SK-N-SH (cell line): ENCODE measurements at regions not wholly inside any gene's neighbourhood (a gene's known extent, or its start where the extent isn't known, plus 50 kb on each side); places are given as distances from the start of the nearest gene placed in this dataset.

ENCODE experiments used
- CTCF ChIA-PET: fragments of 300-600, 350-600 bp; formaldehyde crosslinking; extraction: SDS; loops from one replicate; lab custom pipeline; 2021; lab: Yijun Ruan, JAX
- POLR2A ChIA-PET: fragments of 350-600 bp; sonication (Branson Sonifier 250); formaldehyde crosslinking; extraction: SDS; loops from one replicate; lab custom pipeline; 2020; ENCODE audit warnings: antibody characterized with exemption, inconsistent platforms; lab: Yijun Ruan, JAX
- DNase-seq: peaks from one replicate; pipeline ENCODE4 v3.0.0; 2012
- H2AFZ ChIP-seq: fragments of 200-600 bp; sonication (generic); 2 replicates; pipeline ENCODE4 v1.8.1; 2016; ENCODE audit warnings: antibody characterized with exemption, mild to moderate bottlenecking, low read depth
- H3F3A ChIP-seq: fragments of 200-600 bp; sonication (generic); replicated peaks from 2 replicates; pipeline ENCODE3; 2016; ENCODE audit warnings: antibody characterized with exemption, mild to moderate bottlenecking; ENCODE audit not compliant: insufficient read depth
- H3K27ac ChIP-seq, 2 experiments: fragments of 200-500 bp in 1 of 2; fragments of 200-600 bp in 1 of 2; sonication (Bioruptor generic) in 1 of 2; sonication (generic), shearing (Covaris generic) in 1 of 2; 2 replicates each; pipeline versions ENCODE4 v1.5.1 to v1.6.1; 2014 to 2016; ENCODE audit warnings: low read depth in 2 of 2, inconsistent platforms in 1 of 2, low read length in 1 of 2, mild to moderate bottlenecking in 1 of 2, mixed read lengths in 1 of 2
- H3K27me3 ChIP-seq: fragments of 200-600 bp; sonication (generic), shearing (Covaris generic); 2 replicates; pipeline ENCODE4 v1.6.1; 2016; ENCODE audit warnings: mixed run types; ENCODE audit not compliant: insufficient read depth
- H3K36me3 ChIP-seq, 2 experiments: fragments of 200-500 bp in 1 of 2; fragments of 200-600 bp in 1 of 2; sonication (Bioruptor generic) in 1 of 2; sonication (generic) in 1 of 2; replicated peaks in 1 of 2; 2 replicates each; pipeline versions ENCODE3 to v1.5.1; 2014 to 2016; ENCODE audit warnings: low read length in 1 of 2, mild to moderate bottlenecking in 1 of 2; ENCODE audit not compliant: insufficient read depth in 2 of 2, control insufficient read depth in 1 of 2
- H3K4me1 ChIP-seq, 2 experiments: fragments of 200-500 bp in 1 of 2; fragments of 200-600 bp in 1 of 2; sonication (Bioruptor generic) in 1 of 2; sonication (generic), shearing (Covaris generic) in 1 of 2; 2 replicates each; pipeline versions ENCODE4 v1.5.1 to v1.6.1; 2014 to 2016; ENCODE audit warnings: low read depth in 1 of 2, low read length in 1 of 2, mixed run types in 1 of 2; ENCODE audit not compliant: insufficient read depth in 2 of 2, control insufficient read depth in 1 of 2
- H3K4me2 ChIP-seq: fragments of 200-600 bp; sonication (generic), shearing (Covaris generic); 2 replicates; pipeline ENCODE4 v1.6.1; 2017; ENCODE audit warnings: mixed run types
- H3K4me3 ChIP-seq, 2 experiments: fragments of 200-500 bp in 1 of 2; fragments of 200-600 bp in 1 of 2; sonication (Bioruptor generic) in 1 of 2; sonication (generic), shearing (Covaris generic) in 1 of 2; 2 replicates each; pipeline versions ENCODE4 v1.5.1 to v1.8.1; 2014 to 2016; ENCODE audit warnings: low read depth in 2 of 2, inconsistent platforms in 1 of 2, low read length in 1 of 2, mild to moderate bottlenecking in 1 of 2, mixed read lengths in 1 of 2, moderate library complexity in 1 of 2
- H3K79me2 ChIP-seq: fragments of 200-600 bp; sonication (generic); 2 replicates; pipeline ENCODE4 v1.8.1; 2017; ENCODE audit warnings: mild to moderate bottlenecking; ENCODE audit not compliant: insufficient read depth
- H3K9ac ChIP-seq: fragments of 200-600 bp; sonication (generic); 2 replicates; pipeline ENCODE4 v1.6.1; 2017; ENCODE audit warnings: mixed run types
- H3K9me2 ChIP-seq: fragments of 200-600 bp; sonication (generic); 2 replicates; pipeline ENCODE4 v1.6.1; 2017; ENCODE audit warnings: mixed run types
- H3K9me3 ChIP-seq: fragments of 200-600 bp; sonication (generic); 2 replicates; pipeline ENCODE4 v1.6.1; 2017; ENCODE audit warnings: mixed run types, mild to moderate bottlenecking, moderate library complexity
- H4K20me1 ChIP-seq: fragments of 200-600 bp; sonication (generic); 2 replicates; pipeline ENCODE4 v1.6.1; 2017; ENCODE audit warnings: mild to moderate bottlenecking, mixed run types; ENCODE audit not compliant: insufficient read depth
- FOXM1 ChIP-seq: IDR thresholded peaks from 2 replicates; pipeline ENCODE4 v1.4.0; 2012; ENCODE audit warnings: low read depth, mild to moderate bottlenecking
- IRF3 ChIP-seq: fragments of 150-350 bp; IDR thresholded peaks from 2 replicates; pipeline ENCODE4 v1.6.1; 2016; ENCODE audit warnings: mild to moderate bottlenecking, low read depth, low read length
- MEF2A ChIP-seq: IDR thresholded peaks from 2 replicates; pipeline ENCODE4 v1.4.0; 2012; ENCODE audit warnings: low read depth, borderline replicate concordance
- NFIC ChIP-seq: IDR thresholded peaks from 2 replicates; pipeline ENCODE4 v1.4.0; 2012; ENCODE audit warnings: borderline replicate concordance
- POLR2AphosphoS5 ChIP-seq: IDR thresholded peaks from 2 replicates; pipeline ENCODE4 v1.6.1; 2012; ENCODE audit warnings: low read depth, low read length
- RFX5 ChIP-seq: IDR thresholded peaks from 2 replicates; pipeline ENCODE4 v1.6.1; 2012; ENCODE audit warnings: mild to moderate bottlenecking, improper control_type of control experiment, low read length
- TAF1 ChIP-seq: IDR thresholded peaks from 2 replicates; pipeline ENCODE4 v1.6.1; 2012; ENCODE audit warnings: low read depth, mild to moderate bottlenecking, low read length, moderate library complexity, borderline replicate concordance
- YY1 ChIP-seq: IDR thresholded peaks from 2 replicates; pipeline ENCODE4 v1.4.0; 2012; ENCODE audit warnings: low read depth, mild to moderate bottlenecking
- WGBS: methylation state at CpG from one replicate; pipeline ENCODE4 v1.1.6; 2017; ENCODE audit warnings: low lambda C conversion rate; 5-methylcytosine and 5-hydroxymethylcytosine counted together
- TF ChIP-seq, protein P1 (sequence below): IDR thresholded peaks from 2 replicates; pipeline ENCODE4 v1.4.0; 2012; ENCODE audit warnings: low read depth, borderline replicate concordance
- TF ChIP-seq, protein P2 (sequence below): IDR thresholded peaks from 2 replicates; pipeline ENCODE4; 2012
- TF ChIP-seq, protein P3 (sequence below): IDR thresholded peaks from 2 replicates; pipeline ENCODE4 v1.4.0; 2012; ENCODE audit warnings: low read depth, borderline replicate concordance

DNA sequence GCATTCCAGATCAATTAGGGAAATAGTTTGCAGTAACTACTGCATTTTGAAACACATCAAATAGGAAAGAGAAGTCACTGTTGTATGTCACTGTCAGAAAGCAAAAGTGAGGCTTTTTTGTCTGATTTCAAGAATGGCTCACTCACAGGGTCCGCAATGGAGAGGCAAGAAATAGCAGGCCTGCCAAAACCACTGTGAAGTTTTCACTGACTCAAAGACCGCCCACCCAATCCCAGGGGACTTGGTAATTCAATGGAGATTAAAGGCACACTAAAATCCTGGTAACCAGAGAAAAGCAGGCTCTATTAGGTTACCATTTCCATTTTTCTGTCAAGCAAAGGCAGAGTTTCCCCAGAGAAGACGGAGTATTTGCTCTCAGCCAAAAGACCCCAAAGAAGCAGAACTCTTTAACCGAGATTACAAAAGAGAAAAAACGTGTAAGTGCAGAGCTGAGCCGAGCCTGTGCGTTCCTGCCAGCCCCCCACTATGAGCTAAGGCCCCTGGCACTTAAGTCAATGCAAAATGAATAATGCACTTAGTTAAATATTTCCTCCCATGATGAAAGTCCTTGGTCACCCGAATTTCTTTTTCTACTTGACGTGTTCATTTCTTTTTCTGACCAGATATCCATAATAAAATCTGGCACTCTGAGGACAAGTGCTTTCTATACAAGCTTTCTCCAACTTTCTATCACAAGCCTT, 57.0 kb downstream of the FOXL1 start:
- Histone ChIP-seq H3K4me2 (0 out of 2 replicates have a peak overlapping the region, but pooled peaks have one; percentile 25), H4K20me1 (no peaks in the 10 kb centered on the region), H3K4me1 (peaks cover 0 to 16% of the 10 kb centered on the region in 2 experiments; a peak in 1 of 4 replicates), H3K36me3 (no peaks in the 10 kb centered on the region), H3K4me3 (no peak overlapping the region), H3K79me2 (no peaks in the 10 kb centered on the region), H3K27me3 (no peaks in the 10 kb centered on the region), H3K9ac (no peak overlapping the region), H3K9me3 (no peaks in the 10 kb centered on the region), H3K9me2 (no peaks in the 10 kb centered on the region), H3K27ac (peak overlapping the region in 1 of 2 experiments; percentile 27; a peak in 2 of 4 replicates), H3F3A (no peaks in the 10 kb centered on the region), H2AFZ (peak overlapping the region; percentile 12; the same call in 1 of the 2 replicates)
- CTCF ChIA-PET, result interaction anchor here (1.6 kb wide), 1 partner anchor 18 kb away, joined by 4 read pairs; no protein-coding TSS in a partner anchor
- no peak for DNase-seq
- POLR2A ChIA-PET, result no interaction called here
- WGBS, result 38% methylated on average over 9 of the region's 9 CpGs
- TF ChIP-seq, protein P1, sequence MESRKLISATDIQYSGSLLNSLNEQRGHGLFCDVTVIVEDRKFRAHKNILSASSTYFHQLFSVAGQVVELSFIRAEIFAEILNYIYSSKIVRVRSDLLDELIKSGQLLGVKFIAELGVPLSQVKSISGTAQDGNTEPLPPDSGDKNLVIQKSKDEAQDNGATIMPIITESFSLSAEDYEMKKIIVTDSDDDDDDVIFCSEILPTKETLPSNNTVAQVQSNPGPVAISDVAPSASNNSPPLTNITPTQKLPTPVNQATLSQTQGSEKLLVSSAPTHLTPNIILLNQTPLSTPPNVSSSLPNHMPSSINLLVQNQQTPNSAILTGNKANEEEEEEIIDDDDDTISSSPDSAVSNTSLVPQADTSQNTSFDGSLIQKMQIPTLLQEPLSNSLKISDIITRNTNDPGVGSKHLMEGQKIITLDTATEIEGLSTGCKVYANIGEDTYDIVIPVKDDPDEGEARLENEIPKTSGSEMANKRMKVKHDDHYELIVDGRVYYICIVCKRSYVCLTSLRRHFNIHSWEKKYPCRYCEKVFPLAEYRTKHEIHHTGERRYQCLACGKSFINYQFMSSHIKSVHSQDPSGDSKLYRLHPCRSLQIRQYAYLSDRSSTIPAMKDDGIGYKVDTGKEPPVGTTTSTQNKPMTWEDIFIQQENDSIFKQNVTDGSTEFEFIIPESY, result no peak
- TF ChIP-seq, protein P2, sequence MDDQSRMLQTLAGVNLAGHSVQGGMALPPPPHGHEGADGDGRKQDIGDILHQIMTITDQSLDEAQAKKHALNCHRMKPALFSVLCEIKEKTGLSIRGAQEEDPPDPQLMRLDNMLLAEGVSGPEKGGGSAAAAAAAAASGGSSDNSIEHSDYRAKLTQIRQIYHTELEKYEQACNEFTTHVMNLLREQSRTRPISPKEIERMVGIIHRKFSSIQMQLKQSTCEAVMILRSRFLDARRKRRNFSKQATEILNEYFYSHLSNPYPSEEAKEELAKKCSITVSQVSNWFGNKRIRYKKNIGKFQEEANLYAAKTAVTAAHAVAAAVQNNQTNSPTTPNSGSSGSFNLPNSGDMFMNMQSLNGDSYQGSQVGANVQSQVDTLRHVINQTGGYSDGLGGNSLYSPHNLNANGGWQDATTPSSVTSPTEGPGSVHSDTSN, result 0 out of 2 replicates have a peak, but pooled peaks have one; percentile 6

- no peak for DNase-seq
- Histone ChIP-seq H4K20me1 (no peaks in the 10 kb centered on the region), H3K4me3 (no peak overlapping the region), H3K4me1 (peaks cover 0 to 16% of the 10 kb centered on the region in 2 experiments; a peak in 1 of 4 replicates), H3K9me2 (no peaks in the 10 kb centered on the region), H2AFZ (no peak overlapping the region), H3K9me3 (no peaks in the 10 kb centered on the region), H3K27me3 (no peaks in the 10 kb centered on the region), H3K9ac (no peak overlapping the region), H3K36me3 (no peaks in the 10 kb centered on the region), H3F3A (no peaks in the 10 kb centered on the region), H3K27ac (no peak overlapping the region), H3K4me2 (no peak overlapping the region), H3K79me2 (no peaks in the 10 kb centered on the region)
- 49% methylated on average over 12 of the region's 12 CpGs for WGBS
- TF ChIP-seq, protein P3, sequence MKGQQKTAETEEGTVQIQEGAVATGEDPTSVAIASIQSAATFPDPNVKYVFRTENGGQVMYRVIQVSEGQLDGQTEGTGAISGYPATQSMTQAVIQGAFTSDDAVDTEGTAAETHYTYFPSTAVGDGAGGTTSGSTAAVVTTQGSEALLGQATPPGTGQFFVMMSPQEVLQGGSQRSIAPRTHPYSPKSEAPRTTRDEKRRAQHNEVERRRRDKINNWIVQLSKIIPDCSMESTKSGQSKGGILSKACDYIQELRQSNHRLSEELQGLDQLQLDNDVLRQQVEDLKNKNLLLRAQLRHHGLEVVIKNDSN, result no peak
- TF ChIP-seq TAF1 (no peak), POLR2AphosphoS5 (no peak), FOXM1 (no peak), NFIC (no peak), YY1 (no peak), RFX5 (no peak), MEF2A (no peak), IRF3 (no peak)
- ChIA-PET POLR2A (no interaction called here), CTCF (no interaction called here)
Measured at GRCh38 chr16:86635926-86636325, 57.6 kb downstream of the FOXL1 start.
